Breast epithelium (tissue), 3 donors: ENCODE measurements at regions not wholly inside any gene's neighbourhood (a gene's known extent, or its start where the extent isn't known, plus 50 kb on each side); places are given as distances from the start of the nearest gene placed in this dataset.
"Not testable (repeated sequence)": the region's sequence is repeated elsewhere in the genome, so short reads cannot be mapped to it uniquely, and the experiment has no call there.

Experiments
- POLR2AphosphoS5 ChIP-seq, 3 donors: sonication (generic); formaldehyde crosslinking; IDR thresholded peaks; one replicate each; pipeline ENCODE4 v1.6.1; 2017; ENCODE audit warnings: antibody characterized with exemption in 3 of 3
- TF ChIP-seq, protein P1 (sequence below), 3 donors: fragments of 450-650 bp; IDR thresholded peaks; one replicate each; pipeline ENCODE4 v1.5.1; 2016 to 2017; ENCODE audit warnings: antibody characterized with exemption in 3 of 3, mild to moderate bottlenecking in 3 of 3, moderate library complexity in 3 of 3

DNA sequence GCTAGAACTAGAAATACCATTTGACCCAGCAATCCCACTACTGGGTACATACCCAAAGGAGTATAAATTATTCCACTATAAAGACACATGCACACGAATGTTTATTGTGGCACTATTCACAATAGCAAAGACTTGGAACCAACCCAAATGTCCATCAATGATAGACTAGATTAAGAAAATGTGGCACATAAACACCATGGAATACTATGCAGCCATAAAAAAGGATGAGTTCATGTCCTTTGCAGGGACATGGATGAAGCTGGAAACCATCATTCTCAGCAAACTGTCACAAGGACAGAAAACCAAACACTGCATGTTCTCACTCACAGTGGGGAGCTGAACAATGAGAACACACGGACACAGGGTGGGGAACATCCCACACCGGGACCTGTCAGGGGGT is 207.8 kb upstream of the CCDC196 start:
- TF ChIP-seq, protein P1, sequence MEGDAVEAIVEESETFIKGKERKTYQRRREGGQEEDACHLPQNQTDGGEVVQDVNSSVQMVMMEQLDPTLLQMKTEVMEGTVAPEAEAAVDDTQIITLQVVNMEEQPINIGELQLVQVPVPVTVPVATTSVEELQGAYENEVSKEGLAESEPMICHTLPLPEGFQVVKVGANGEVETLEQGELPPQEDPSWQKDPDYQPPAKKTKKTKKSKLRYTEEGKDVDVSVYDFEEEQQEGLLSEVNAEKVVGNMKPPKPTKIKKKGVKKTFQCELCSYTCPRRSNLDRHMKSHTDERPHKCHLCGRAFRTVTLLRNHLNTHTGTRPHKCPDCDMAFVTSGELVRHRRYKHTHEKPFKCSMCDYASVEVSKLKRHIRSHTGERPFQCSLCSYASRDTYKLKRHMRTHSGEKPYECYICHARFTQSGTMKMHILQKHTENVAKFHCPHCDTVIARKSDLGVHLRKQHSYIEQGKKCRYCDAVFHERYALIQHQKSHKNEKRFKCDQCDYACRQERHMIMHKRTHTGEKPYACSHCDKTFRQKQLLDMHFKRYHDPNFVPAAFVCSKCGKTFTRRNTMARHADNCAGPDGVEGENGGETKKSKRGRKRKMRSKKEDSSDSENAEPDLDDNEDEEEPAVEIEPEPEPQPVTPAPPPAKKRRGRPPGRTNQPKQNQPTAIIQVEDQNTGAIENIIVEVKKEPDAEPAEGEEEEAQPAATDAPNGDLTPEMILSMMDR (IDR thresholded peaks at IDR 0.05), result not testable (repeated sequence)
- not testable (repeated sequence) for TF ChIP-seq POLR2AphosphoS5 (IDR thresholded peaks at IDR 0.05)
